ENCODE measurements at regions not wholly inside any gene's neighbourhood (a gene's known extent, or its start where the extent isn't known, plus 50 kb on each side); places are given as distances from the start of the nearest gene placed in this dataset.

GRCh38 chr6:94245395-94245794, 826.0 kb upstream of the EPHA7 start:
- no peak for DNase-seq (ENCODE audit: low read depth)
- no peak for TF ChIP-seq CTCF (IDR thresholded peaks at IDR 0.05; ENCODE audit: low read length, missing control alignments)
- no peak overlapping the region for H3K4me3 ChIP-seq (replicated peaks; ENCODE audit: low read depth, low read length)

GRCh38 chr6:94238868-94239267, 819.5 kb upstream of the EPHA7 start:
- no peak overlapping the region for H3K4me3 ChIP-seq (replicated peaks; ENCODE audit: low read depth, low read length)
- no peak for TF ChIP-seq CTCF (IDR thresholded peaks at IDR 0.05; ENCODE audit: low read length, missing control alignments)
- no peak for DNase-seq (ENCODE audit: low read depth)

GRCh38 chr6:94227741-94228140, 808.4 kb upstream of the EPHA7 start:
- DNase-seq (ENCODE audit: low read depth) = no peak
- no peak for TF ChIP-seq CTCF (IDR thresholded peaks at IDR 0.05; ENCODE audit: low read length, missing control alignments)
- no peak overlapping the region for H3K4me3 ChIP-seq (replicated peaks; ENCODE audit: low read depth, low read length)

- no peak for TF ChIP-seq CTCF (IDR thresholded peaks at IDR 0.05; ENCODE audit: low read length, missing control alignments)
- no peak for DNase-seq (ENCODE audit: low read depth)
- H3K4me3 ChIP-seq (replicated peaks; ENCODE audit: low read depth, low read length) = no peak overlapping the region
These were observed 798.5 kb upstream of the EPHA7 start for GRCh38 chr6:94217836-94218235.

GRCh38 chr6:94215552-94215951, 796.2 kb upstream of the EPHA7 start:
- H3K4me3 ChIP-seq (replicated peaks; ENCODE audit: low read depth, low read length) = no peak overlapping the region
- DNase-seq (ENCODE audit: low read depth) = no peak
- TF ChIP-seq CTCF (IDR thresholded peaks at IDR 0.05; ENCODE audit: low read length, missing control alignments) = no peak

GRCh38 chr6:94213226-94213625, 793.9 kb upstream of the EPHA7 start:
- H3K4me3 ChIP-seq (replicated peaks; ENCODE audit: low read depth, low read length) = no peak overlapping the region
- DNase-seq (ENCODE audit: low read depth) = no peak
- no peak for TF ChIP-seq CTCF (IDR thresholded peaks at IDR 0.05; ENCODE audit: low read length, missing control alignments)

- no peak for TF ChIP-seq CTCF (IDR thresholded peaks at IDR 0.05; ENCODE audit: low read length, missing control alignments)
- DNase-seq (ENCODE audit: low read depth) = no peak
- H3K4me3 ChIP-seq (replicated peaks; ENCODE audit: low read depth, low read length) = no peak overlapping the region
These were observed 777.5 kb upstream of the EPHA7 start for GRCh38 chr6:94196891-94197290.

Measured in fibroblast of pulmonary artery (primary cell).